ACC112 (cell line): ENCODE measurements at regions not wholly inside any gene's neighbourhood (a gene's known extent, or its start where the extent isn't known, plus 50 kb on each side); places are given as distances from the start of the nearest gene placed in this dataset.

Source experiments
- H2AFZ ChIP-seq: fragments of 200-600 bp; sonication (generic); one replicate; pipeline ENCODE4 v1.6.0; 2017; ENCODE audit warnings: antibody characterized with exemption, low read length; ENCODE audit not compliant: unreplicated experiment
- H3K27ac ChIP-seq: fragments of 200-600 bp; sonication (generic); 2 replicates; pipeline ENCODE4 v1.5.1; 2014; ENCODE audit warnings: low read depth, mild to moderate bottlenecking, antibody characterized with exemption, low read length, moderate library complexity
- H3K27me3 ChIP-seq: fragments of 200-600 bp; sonication (generic); 2 replicates; pipeline ENCODE4 v1.6.1; 2014; ENCODE audit warnings: mild to moderate bottlenecking, antibody characterized with exemption, low read length, moderate library complexity, mixed read lengths; ENCODE audit not compliant: insufficient read depth
- H3K36me3 ChIP-seq: fragments of 200-600 bp; sonication (generic); 2 replicates; pipeline ENCODE4 v1.6.1; 2016; ENCODE audit warnings: mild to moderate bottlenecking, antibody characterized with exemption, low read length, moderate library complexity, mixed read lengths; ENCODE audit not compliant: insufficient read depth
- H3K4me1 ChIP-seq: fragments of 200-600 bp; sonication (generic); one replicate; pipeline ENCODE4 v1.6.1; 2016; ENCODE audit warnings: low read length, mixed read lengths; ENCODE audit not compliant: insufficient read depth, unreplicated experiment, control insufficient read depth
- H3K4me3 ChIP-seq: fragments of 200-600 bp; sonication (generic); 2 replicates; pipeline ENCODE4 v1.5.1; 2014; ENCODE audit warnings: mild to moderate bottlenecking, low read depth, low read length
- H3K79me2 ChIP-seq: fragments of 200-600 bp; sonication (generic); one replicate; pipeline ENCODE4 v1.6.0; 2016; ENCODE audit warnings: low read length; ENCODE audit not compliant: control insufficient read depth, unreplicated experiment, insufficient read depth

DNA sequence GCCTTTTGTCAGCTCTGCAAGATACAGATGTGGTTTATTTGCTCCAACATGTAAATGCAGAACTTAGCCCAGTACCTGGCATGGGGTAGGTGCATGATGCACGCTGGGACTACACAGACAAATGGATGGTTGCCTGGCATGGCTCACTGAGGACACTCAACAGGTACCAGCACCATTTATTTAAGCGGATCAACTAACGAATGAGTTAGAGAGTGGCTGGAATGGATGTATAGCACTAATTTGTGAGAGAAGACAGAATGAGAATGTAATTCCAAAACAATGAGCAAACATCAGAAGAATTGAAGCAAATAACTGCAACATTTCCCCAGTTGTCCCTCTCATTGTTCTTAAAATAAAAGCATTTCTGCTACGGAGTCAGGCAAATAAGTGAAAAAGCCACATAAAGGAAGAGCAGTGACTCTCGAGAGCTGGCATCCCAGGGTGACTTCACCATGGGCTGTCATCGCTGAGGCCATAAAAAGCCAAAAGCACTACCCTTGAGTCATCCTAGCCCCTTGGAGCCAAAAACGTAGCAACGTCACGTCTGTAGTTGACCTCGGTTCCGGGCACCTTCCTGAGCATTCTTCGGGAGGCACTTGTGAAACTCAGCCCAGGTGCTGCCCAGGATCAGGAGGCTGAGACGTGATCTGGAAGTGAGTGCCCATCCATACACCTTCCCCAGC lies 290.3 kb downstream of the NSG2 start:
- H3K36me3 ChIP-seq: no peaks in the 10 kb centered on the region
- no peaks in the 10 kb centered on the region for H3K79me2 ChIP-seq
- H2AFZ ChIP-seq: no peak overlapping the region
- no peak overlapping the region for H3K27ac ChIP-seq
- no peaks in the 10 kb centered on the region for H3K4me1 ChIP-seq
- no peaks in the 10 kb centered on the region for H3K27me3 ChIP-seq
- H3K4me3 ChIP-seq: no peak overlapping the region

DNA sequence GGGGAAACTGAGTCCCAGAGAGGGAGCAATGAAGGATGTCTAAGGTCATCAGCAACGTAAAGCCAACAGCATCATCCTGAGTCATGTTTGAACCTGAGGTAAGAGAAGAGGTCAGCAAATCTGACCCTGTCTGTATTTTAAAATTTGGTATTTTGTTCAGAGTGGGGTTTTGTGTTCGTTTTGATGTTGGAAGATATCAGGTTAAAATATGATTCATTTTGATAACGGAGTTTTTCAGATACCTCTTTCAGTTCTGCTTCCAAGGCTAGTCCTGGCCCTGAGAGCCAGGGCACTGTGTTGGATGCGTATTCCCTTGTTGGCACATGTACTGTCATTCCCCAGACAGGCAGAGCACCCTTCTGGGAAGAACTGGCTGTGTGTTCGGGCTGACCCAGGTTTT lies 291.0 kb downstream of the NSG2 start:
- Histone ChIP-seq H3K4me1 (no peaks in the 10 kb centered on the region), H3K27me3 (no peaks in the 10 kb centered on the region), H3K36me3 (no peaks in the 10 kb centered on the region), H3K27ac (no peak overlapping the region), H2AFZ (no peak overlapping the region), H3K4me3 (no peak overlapping the region), H3K79me2 (no peaks in the 10 kb centered on the region)

DNA sequence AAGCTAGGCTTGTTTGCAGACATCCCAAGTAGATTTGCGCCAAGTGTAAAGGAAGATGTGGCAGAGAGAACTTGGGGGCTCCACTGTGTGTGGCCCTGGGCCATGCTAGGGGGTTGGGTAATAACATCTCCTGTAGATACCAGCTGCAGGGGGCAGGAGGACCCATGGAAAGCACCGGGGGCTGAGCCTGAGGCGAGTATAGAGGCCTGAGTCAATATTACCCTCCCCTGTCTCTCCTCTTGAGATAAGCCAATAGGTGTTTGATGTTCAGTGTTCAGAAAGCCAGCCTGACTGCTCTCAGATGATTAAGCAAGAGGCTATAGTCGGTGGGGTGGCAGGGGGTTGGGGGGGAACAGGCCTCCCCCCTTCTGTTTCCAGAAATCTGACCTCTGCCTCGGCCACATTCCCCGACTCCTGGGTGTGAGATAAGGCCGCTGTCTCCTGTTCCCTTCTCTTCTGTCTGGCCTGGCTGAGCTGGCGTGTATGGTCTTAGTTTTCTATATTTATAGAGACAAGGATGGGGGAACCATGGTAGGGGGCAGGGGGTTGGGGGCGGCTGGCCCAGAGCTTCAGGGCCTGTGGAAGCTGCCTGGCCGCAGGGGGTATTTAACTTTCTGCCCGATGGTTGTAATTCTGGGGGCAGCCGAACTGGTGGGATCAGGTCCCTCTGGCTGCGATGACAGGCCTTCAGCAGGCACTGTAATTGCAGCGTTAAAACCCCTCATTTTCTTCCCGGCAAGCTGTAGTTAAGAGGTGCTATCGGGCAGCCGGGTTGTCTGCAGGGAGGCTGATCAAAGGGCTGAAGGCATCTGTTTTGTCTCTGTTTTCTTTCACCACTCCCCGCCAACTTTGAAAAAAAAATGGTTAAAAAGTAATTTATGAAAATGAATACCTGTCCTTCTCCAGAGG lies 292.0 kb downstream of the NSG2 start:
- H3K27ac ChIP-seq: no peak overlapping the region
- H3K36me3 ChIP-seq: no peaks in the 10 kb centered on the region
- H3K27me3 ChIP-seq: no peaks in the 10 kb centered on the region
- H3K4me1 ChIP-seq: no peaks in the 10 kb centered on the region
- H3K4me3 ChIP-seq: no peak overlapping the region
- H2AFZ ChIP-seq: no peak overlapping the region
- no peaks in the 10 kb centered on the region for H3K79me2 ChIP-seq

DNA sequence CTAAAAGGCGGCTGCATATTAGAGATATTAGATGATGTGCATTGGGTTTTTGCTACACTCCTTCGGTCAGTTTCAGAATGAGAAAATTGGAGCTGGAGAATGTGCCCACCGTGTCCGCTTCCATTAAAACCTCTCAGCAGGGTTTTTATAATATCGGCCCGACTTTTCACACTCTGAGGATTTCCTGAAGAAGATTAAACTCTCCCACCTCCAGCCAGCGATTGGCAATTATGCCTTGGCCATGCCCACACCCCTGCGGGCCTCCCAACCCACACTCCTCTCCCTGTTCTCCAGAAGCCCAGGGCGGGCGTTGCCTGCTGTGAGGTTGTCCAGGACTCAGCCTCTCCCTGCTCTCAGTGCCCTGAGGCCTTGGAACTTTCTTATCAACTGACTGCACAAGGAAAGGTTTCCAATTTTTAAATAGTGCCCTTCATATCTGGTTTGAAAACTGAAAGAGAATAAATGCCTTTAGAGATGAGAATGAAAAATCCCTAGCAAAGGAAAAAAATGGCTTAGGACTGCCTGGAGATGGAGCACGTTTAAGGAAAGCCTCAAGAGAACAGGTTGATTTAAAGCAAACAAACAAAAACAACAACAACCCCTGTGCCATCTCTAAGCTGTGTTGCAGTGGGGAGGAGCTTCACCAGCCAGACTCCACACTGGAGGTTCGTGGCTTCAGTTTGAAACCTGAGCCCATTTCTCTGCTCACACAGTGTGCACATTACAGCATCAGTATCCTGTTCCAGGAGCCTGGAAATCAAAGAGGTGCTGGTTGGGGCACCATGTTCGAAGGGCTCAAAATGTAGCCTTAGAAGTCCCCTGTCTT lies 292.9 kb downstream of the NSG2 start:
- no peaks in the 10 kb centered on the region for H3K36me3 ChIP-seq
- no peaks in the 10 kb centered on the region for H3K79me2 ChIP-seq
- no peak overlapping the region for H3K4me3 ChIP-seq
- no peaks in the 10 kb centered on the region for H3K27me3 ChIP-seq
- H2AFZ ChIP-seq: no peak overlapping the region
- H3K4me1 ChIP-seq: no peaks in the 10 kb centered on the region
- H3K27ac ChIP-seq: no peak overlapping the region

DNA sequence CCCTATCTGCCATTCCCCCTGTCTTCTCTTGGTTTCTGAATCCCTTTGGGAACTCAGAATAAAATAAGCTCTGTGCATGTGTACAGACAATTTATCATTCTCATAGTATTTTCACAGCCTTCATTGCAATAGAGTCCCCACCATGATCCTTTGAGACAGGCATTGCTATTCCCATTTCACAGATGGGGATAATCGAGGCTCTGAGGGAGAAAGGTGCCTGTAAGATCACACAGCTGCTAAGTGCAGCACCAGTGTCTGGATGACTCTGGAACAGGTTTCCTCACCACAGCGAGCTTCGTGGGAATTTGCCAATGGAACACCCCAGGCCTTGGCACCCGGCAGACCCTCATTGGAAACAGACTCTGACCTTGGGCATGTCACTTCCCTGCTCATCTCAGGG lies 293.6 kb downstream of the NSG2 start:
- H3K79me2 ChIP-seq: no peaks in the 10 kb centered on the region
- no peaks in the 10 kb centered on the region for H3K36me3 ChIP-seq
- H3K27me3 ChIP-seq: no peaks in the 10 kb centered on the region
- H3K4me3 ChIP-seq: no peak overlapping the region
- H3K4me1 ChIP-seq: no peaks in the 10 kb centered on the region
- no peak overlapping the region for H2AFZ ChIP-seq
- H3K27ac ChIP-seq: no peak overlapping the region

DNA sequence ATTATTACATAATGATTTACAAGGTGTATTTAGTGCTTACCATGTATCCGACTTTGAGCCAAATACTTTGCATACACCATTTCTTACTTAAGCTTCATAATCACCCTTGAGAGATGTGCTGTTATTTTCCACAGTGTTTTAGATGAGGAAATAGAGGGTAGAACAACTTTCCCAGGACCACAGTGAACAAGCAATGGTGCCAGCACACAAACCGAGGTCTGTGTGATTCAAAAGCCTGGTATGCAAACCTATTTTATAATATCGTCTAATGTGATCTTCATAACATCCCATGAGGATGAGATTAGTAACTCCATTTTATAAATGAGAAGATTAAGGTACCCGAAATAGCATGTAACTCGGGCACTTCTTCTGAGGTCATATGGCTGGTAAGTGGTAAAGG lies 294.7 kb downstream of the NSG2 start:
- Histone ChIP-seq H3K4me3 (no peak overlapping the region), H3K27ac (no peak overlapping the region), H3K27me3 (no peaks in the 10 kb centered on the region), H3K4me1 (no peaks in the 10 kb centered on the region), H3K79me2 (no peaks in the 10 kb centered on the region), H3K36me3 (no peaks in the 10 kb centered on the region), H2AFZ (no peak overlapping the region)

- Histone ChIP-seq H3K79me2 (no peaks in the 10 kb centered on the region), H3K36me3 (no peaks in the 10 kb centered on the region), H3K27me3 (no peaks in the 10 kb centered on the region), H3K4me3 (no peak overlapping the region), H3K27ac (no peak overlapping the region), H3K4me1 (no peaks in the 10 kb centered on the region), H2AFZ (no peak overlapping the region)
These were observed 297.2 kb downstream of the NSG2 start for GRCh38 chr5:174342696-174343095.

GRCh38 chr5:174343826-174344225 lies 298.3 kb downstream of the NSG2 start:
- H3K27me3 ChIP-seq: no peaks in the 10 kb centered on the region

DNA sequence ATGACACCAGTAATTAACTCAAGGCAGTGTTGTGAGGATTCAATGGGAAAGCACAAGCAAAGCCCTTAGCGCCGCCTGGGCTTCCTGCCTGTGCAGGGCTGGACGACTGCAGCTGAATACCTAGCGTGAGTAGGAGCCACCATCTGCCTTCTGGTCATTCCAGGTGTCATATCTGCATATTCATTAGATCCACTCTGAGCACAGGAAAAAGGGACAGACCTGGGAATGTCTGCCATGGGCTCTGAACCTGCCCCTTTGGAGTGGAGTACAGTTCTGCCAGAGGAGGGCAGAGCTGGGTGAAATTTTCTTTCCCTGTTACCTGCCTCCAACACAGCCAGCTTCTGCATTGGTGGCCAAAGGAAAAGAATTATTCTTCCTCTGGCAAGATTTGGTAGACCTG lies 298.8 kb downstream of the NSG2 start:
- Histone ChIP-seq H3K79me2 (no peaks in the 10 kb centered on the region), H3K36me3 (no peaks in the 10 kb centered on the region), H3K27ac (no peak overlapping the region), H3K4me1 (no peaks in the 10 kb centered on the region), H3K4me3 (no peak overlapping the region), H3K27me3 (no peaks in the 10 kb centered on the region), H2AFZ (no peak overlapping the region)

More at GRCh38 chr5:174343826-174344225, 298.3 kb downstream of the NSG2 start:
- Histone ChIP-seq H3K79me2 (no peaks in the 10 kb centered on the region), H3K27ac (no peak overlapping the region), H3K4me3 (no peak overlapping the region), H2AFZ (no peak overlapping the region), H3K4me1 (no peaks in the 10 kb centered on the region), H3K36me3 (no peaks in the 10 kb centered on the region)

GRCh38 chr5:174347183-174347582 lies 301.7 kb downstream of the NSG2 start:
- H3K27me3 ChIP-seq: no peaks in the 10 kb centered on the region
- no peak overlapping the region for H2AFZ ChIP-seq
- no peaks in the 10 kb centered on the region for H3K4me1 ChIP-seq
- H3K36me3 ChIP-seq: no peaks in the 10 kb centered on the region
- no peak overlapping the region for H3K4me3 ChIP-seq
- H3K79me2 ChIP-seq: no peaks in the 10 kb centered on the region
- H3K27ac ChIP-seq: no peak overlapping the region
